ENCODE measurements at regions not wholly inside any gene's neighbourhood (a gene's known extent, or its start where the extent isn't known, plus 50 kb on each side); places are given as distances from the start of the nearest gene placed in this dataset.
"Not testable (repeated sequence)": the region's sequence is repeated elsewhere in the genome, so short reads cannot be mapped to it uniquely, and the experiment has no call there.

- no peak for DNase-seq
Measured at GRCh38 chr1:183753464-183753891, 51.4 kb upstream of the RGL1 start.

GRCh38 chr1:183744132-183744913 is 60.6 kb upstream of the RGL1 start:
- DNase-seq = no peak

DNA sequence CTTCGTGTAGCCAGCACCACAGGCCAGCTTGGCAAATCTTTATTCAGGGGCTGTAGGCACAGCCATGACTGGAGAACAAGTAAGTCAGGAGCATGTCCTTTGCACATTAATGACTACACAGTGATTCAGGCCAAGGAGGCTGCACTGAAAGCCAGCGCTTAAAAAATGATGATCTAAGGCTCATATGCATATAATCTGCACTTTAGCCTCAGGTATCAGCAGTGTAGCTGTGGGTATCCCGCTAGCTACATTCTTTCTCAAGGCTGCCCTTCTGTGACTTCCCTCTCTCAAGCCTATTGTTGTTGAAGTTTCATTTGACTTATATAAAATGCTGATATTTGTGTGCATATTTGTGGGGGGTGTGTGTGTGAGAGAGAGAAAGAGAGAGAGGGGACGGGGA is 62.6 kb upstream of the RGL1 start:
- DNase-seq = no peak

GRCh38 chr1:183739741-183740271 is 65.1 kb upstream of the RGL1 start:
- no peak for DNase-seq

DNA sequence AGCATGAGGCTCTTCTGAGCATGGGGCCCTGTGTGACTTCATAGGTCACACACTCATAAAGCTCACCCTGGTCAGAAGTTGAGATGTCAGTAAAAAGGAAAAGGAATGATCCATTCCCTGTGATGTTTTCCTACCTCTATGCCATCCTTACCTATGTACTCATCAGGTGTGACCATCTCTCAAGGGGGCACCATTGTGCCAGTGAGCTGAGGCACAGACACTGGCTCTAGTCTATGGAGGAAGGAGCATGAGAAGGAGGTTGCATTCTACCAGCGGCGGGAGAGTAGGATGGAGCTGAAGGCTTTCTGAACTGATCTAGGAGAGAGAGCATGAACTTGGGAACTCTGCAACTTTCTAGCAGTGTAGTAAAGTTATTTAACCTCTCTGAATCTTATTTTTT is 65.8 kb upstream of the RGL1 start:
- DNase-seq = no peak

GRCh38 chr1:183737916-183738315 is 67.0 kb upstream of the RGL1 start:
- DNase-seq = not testable (repeated sequence)

DNA sequence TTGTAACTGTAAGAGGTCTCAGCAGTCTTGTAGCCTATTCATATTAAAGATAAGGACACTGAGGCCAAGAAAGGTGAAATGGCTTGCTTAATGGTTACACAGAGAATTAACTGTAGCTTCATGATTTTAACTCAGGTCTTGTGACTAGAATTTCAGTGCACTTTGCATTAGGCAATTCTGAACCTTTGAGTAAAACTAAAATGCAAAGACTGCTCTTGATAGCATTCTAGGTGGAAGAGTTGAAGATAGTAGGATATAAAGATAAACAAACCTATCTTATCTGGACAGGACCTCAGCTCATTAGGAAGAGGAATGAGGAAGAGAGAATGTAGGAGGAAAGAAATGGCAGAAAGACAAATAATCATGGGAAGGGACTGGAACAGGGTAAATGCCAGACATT is 68.6 kb upstream of the RGL1 start:
- DNase-seq = no peak

GRCh38 chr1:183735069-183735860 is 69.7 kb upstream of the RGL1 start:
- no peak for DNase-seq

DNA sequence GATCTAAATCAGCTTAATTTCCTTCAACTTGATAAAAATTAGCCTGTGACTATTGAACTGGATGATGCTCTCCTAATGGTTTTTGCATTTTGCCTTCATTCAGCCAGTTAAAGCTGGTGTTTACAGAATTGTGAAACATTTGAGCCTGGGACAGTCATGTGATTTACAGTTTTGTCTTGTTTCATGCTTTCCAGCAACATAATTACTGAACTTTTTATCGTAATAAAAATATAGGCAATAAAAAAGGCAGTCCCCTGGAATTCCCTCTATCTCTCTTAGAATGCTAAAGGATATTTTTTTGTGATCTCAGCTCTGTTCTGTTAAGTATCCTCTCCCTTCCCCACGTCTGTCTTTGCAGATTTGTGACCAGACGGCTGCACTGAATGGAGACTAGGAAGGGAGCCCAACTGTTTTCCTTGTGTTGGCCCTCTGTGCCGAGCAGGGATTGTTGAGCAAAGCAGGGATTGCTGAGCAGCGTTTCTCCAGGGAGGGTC is 70.3 kb upstream of the RGL1 start:
- peak; percentile 20 for DNase-seq

GRCh38 chr1:183733715-183734114 is 71.2 kb upstream of the RGL1 start:
- no peak for DNase-seq

DNA sequence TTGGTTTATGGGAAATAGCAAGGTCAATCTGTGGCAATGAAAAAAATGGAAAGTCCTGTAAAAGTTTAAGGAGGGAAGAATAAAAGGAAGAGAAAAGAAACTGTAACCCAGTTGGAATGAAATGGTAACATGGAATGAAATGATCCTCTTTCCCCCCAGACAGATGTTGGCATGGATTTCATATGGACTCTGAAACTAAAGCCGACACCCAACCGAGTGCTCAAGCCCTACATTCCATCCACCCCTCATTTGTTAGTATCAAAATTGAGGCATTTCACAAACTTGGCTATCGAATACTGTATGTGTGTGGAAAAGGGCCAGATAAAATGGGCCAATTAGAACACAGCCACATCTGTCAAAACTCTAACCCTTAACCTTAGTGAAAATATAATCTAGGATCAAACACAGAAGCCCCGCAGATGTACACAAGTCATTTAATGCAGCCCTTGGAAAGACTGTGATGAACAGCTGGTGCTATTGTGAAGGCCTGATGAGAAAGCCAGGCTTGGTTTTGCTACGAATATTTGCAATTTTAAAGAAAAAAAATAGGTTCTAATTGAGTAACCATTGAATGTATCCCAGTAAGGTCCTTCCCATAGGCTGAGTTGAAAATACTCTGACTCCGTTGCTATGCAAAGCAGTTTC is 72.6 kb upstream of the RGL1 start:
- no peak for DNase-seq

GRCh38 chr1:183730886-183731573 is 73.9 kb upstream of the RGL1 start:
- DNase-seq = no peak

GRCh38 chr1:183730107-183730724 is 74.7 kb upstream of the RGL1 start:
- DNase-seq = no peak

GRCh38 chr1:183726825-183727224 is 73.7 kb upstream of the APOBEC4 start:
- DNase-seq = no peak

- DNase-seq = no peak
Measured at GRCh38 chr1:183724350-183725042, 71.4 kb upstream of the APOBEC4 start.

- no peak for DNase-seq
Measured at GRCh38 chr1:183723571-183723970, 70.5 kb upstream of the APOBEC4 start.

GRCh38 chr1:183721041-183721440 is 67.9 kb upstream of the APOBEC4 start:
- no peak for DNase-seq

GRCh38 chr1:183720028-183720427 is 66.9 kb upstream of the APOBEC4 start:
- DNase-seq = no peak

GRCh38 chr1:183719289-183719688 is 66.2 kb upstream of the APOBEC4 start:
- no peak for DNase-seq

GRCh38 chr1:183716286-183716685 is 63.2 kb upstream of the APOBEC4 start:
- DNase-seq = no peak

GRCh38 chr1:183711741-183712361 is 58.7 kb upstream of the APOBEC4 start:
- DNase-seq = no peak
